ENCODE measurements at regions not wholly inside any gene's neighbourhood (a gene's known extent, or its start where the extent isn't known, plus 50 kb on each side); places are given as distances from the start of the nearest gene placed in this dataset.
A peak's percentile ranks its signal among the peaks of the same experiment; 100 is the strongest.

DNA sequence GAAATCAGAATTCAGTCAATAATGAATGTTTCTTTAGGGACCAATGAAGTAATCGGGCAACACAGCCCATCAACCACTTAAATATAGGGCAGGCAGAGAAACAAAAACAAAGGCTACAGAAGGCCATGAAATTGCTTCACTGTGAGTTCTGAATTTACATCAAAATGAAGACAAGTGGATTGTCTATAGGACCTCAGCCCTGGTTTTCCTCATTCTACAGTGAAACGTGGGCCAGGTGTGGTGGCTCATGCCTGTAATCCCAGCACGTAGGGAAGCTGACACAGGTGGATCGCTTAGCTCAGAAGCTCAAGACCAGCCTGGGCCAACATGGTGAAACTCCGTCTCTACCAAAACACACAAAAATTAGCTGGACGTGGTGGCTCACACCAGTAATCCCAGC, 416.0 kb downstream of the KLF12 start:
- no peak for DNase-seq (ENCODE audit: extremely low spot score, unreplicated experiment)

DNA sequence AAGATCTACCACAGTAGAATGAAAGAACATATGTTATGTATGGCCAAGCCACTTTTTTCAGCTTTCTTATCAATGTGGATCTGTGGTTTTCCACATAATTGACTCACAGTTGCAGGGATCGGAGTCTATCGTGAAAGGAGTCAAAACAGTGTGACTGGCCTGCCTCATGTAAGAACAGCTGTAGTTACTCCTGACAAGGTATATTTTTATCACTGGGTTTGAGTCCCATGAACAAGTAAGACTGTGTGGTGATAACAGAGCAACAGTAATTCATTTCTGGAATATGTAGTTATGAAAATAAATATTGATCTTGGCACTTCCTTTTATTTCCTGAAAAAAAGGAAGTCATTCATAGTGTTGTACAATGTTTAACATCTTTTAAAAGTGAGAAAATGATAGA, 416.6 kb downstream of the KLF12 start:
- Mint-ChIP-seq H3K27ac (peak overlapping the region; percentile 3), H3K36me3 (peaks cover 33% of the 10 kb centered on the region), H3K4me3 (no peak overlapping the region), H3K4me1 (ENCODE audit: unreplicated experiment) (peaks cover 10% of the 10 kb centered on the region), H3K27me3 (no peaks in the 10 kb centered on the region), H3K9me3 (no peaks in the 10 kb centered on the region)
- TF ChIP-seq, protein P1, sequence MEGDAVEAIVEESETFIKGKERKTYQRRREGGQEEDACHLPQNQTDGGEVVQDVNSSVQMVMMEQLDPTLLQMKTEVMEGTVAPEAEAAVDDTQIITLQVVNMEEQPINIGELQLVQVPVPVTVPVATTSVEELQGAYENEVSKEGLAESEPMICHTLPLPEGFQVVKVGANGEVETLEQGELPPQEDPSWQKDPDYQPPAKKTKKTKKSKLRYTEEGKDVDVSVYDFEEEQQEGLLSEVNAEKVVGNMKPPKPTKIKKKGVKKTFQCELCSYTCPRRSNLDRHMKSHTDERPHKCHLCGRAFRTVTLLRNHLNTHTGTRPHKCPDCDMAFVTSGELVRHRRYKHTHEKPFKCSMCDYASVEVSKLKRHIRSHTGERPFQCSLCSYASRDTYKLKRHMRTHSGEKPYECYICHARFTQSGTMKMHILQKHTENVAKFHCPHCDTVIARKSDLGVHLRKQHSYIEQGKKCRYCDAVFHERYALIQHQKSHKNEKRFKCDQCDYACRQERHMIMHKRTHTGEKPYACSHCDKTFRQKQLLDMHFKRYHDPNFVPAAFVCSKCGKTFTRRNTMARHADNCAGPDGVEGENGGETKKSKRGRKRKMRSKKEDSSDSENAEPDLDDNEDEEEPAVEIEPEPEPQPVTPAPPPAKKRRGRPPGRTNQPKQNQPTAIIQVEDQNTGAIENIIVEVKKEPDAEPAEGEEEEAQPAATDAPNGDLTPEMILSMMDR (conservative IDR thresholded peaks at IDR 0.05), result no peak
- DNase-seq (ENCODE audit: extremely low spot score, unreplicated experiment), result no peak

More for the DNA sequence above, 416.0 kb downstream of the KLF12 start:
- H3K27ac Mint-ChIP-seq, result no peak overlapping the region
- H3K36me3 Mint-ChIP-seq, result peaks cover 29% of the 10 kb centered on the region
- H3K4me1 Mint-ChIP-seq (ENCODE audit: unreplicated experiment), result peaks cover 10% of the 10 kb centered on the region
- TF ChIP-seq, protein P1 (conservative IDR thresholded peaks at IDR 0.05), result no peak
- H3K4me3 Mint-ChIP-seq, result no peak overlapping the region
- no peaks in the 10 kb centered on the region for H3K27me3 Mint-ChIP-seq
- H3K9me3 Mint-ChIP-seq, result peaks cover 3% of the 10 kb centered on the region

DNA sequence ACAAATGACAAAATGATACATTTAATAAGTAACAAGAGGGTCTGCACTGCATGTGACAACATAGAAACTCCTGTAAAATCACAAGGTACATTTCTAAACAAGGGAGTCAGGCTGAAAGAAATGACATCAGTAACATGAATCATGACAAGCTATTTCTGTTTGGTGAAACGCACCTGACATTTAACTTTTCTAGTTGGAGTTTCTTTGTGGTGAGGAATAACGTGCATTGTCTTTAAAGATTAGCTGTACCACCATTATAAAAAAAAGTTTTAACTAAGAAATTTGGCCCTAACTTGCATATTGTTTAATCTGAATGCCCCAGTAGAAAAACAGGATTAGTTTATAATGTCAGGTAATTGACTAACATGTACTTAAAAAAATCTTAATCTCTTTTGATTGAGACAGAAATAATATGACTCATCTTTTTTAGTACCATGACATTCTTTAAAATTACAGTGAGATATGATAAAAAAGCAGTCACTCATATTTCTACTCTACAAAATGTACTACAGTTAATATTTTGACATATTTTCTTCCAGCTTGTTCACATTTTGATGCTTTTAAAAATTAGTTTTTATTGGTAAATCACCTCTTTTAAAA, 418.2 kb downstream of the KLF12 start:
- Mint-ChIP-seq H3K27ac (peak overlapping the region; percentile 95), H3K36me3 (peaks cover 41% of the 10 kb centered on the region), H3K27me3 (no peaks in the 10 kb centered on the region), H3K4me3 (peak overlapping the region; percentile 30), H3K9me3 (no peaks in the 10 kb centered on the region), H3K4me1 (ENCODE audit: unreplicated experiment) (peaks cover 6% of the 10 kb centered on the region)
- TF ChIP-seq, protein P1 (conservative IDR thresholded peaks at IDR 0.05), result no peak
- no peak for DNase-seq (ENCODE audit: extremely low spot score, unreplicated experiment)

DNA sequence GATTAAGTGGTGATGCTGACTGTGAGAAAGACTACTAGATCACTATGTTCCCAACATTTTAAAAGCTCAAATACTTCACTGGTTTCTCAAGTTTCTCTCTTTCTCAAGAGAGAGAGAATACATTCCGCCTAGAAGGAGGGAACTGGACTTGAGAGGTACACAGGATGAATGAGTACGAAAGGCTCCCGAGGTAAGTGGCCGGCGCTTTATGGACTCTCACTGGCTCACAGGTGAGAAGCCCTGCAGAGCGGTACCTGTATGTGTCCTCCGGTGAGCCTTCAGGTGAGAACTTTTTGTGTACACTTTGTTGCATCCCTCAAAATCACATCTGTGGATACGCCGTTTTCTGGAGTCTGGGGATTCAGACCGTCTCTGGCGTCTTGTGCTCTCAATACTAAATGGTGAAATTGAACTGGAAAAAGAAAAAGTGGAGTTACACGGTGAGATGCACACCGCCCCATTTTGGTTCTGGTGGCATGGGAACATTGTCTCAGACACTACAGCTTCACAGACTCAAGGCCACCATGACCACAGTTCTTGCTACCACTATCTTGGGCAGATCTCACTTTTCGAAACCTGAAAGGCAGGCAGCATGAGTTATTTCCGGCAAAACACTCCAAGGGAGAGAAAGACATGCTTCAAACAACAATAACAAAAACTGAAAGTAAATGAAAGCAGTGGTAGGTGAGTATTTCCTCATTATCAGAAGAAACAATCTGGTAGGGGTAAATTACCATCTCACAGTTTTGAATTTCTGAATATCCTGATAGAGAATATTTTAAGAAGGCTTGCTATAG, 418.9 kb downstream of the KLF12 start:
- Mint-ChIP-seq H3K36me3 (peaks cover 45% of the 10 kb centered on the region), H3K4me1 (ENCODE audit: unreplicated experiment) (peaks cover 6% of the 10 kb centered on the region), H3K4me3 (peak overlapping the region; percentile 30), H3K9me3 (no peaks in the 10 kb centered on the region), H3K27me3 (no peaks in the 10 kb centered on the region), H3K27ac (peak overlapping the region; percentile 95)
- DNase-seq (ENCODE audit: extremely low spot score, unreplicated experiment), result no peak
- TF ChIP-seq, protein P1 (conservative IDR thresholded peaks at IDR 0.05), result no peak

DNA sequence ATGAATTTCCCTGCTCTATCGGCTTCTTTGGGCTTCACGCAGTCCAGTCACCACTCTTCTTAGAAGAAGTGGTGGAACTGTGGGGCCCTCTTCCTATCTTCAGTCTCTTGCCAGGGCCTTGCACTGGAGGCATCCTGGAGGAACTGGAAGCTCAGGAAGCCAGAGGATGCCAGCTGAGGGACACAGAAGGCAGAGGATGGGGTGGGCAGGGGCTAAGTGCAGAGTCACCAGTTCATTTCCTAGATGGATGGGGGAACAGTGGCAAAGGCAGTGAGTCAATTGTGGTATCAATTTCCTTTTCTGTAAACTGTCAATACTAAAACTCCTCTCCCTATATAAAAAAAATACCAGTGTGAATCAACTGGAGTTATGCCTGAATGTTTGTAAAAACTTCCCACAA, 419.7 kb downstream of the KLF12 start:
- Mint-ChIP-seq H3K4me1 (ENCODE audit: unreplicated experiment) (peaks cover 6% of the 10 kb centered on the region), H3K36me3 (peaks cover 50% of the 10 kb centered on the region), H3K9me3 (no peaks in the 10 kb centered on the region), H3K27ac (peak overlapping the region; percentile 80), H3K4me3 (no peak overlapping the region), H3K27me3 (no peaks in the 10 kb centered on the region)
- no peak for DNase-seq (ENCODE audit: extremely low spot score, unreplicated experiment)
- TF ChIP-seq, protein P1 (conservative IDR thresholded peaks at IDR 0.05), result no peak

All from type B pancreatic cell (in vitro differentiated cells).